Lung microvascular endothelial cell (primary cell): ENCODE measurements at regions not wholly inside any gene's neighbourhood (a gene's known extent, or its start where the extent isn't known, plus 50 kb on each side); places are given as distances from the start of the nearest gene placed in this dataset.
A peak's percentile ranks its signal among the peaks of the same experiment; 100 is the strongest.
"Not testable (repeated sequence)": the region's sequence is repeated elsewhere in the genome, so short reads cannot be mapped to it uniquely, and the experiment has no call there.

Source experiments
- DNase-seq, 2 donors: peaks; one replicate each; pipeline versions ENCODE4 v3.0.0 to v3.0.0-alpha.2; 2010; ENCODE audit warnings: low read depth in 2 of 2

DNA sequence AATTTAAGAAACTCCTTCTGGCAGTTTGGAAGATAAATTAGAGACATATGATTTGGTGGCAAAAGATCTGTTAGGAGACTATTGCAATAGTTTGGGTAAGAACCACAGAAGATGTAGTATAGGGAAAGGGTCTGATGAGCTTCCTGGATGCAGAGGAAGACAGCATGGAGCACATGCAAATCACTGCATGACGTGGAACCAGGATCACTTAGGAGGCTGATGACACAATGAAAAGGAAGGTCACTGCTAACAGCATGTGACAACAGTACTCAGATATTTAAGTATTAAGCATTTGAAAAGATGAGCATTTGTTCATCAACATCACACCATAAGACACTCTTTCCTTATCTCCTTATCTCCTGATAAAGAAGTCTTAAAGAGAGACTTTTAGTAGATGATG is 167.8 kb upstream of the LDB2 start:
- DNase-seq: no peak

DNA sequence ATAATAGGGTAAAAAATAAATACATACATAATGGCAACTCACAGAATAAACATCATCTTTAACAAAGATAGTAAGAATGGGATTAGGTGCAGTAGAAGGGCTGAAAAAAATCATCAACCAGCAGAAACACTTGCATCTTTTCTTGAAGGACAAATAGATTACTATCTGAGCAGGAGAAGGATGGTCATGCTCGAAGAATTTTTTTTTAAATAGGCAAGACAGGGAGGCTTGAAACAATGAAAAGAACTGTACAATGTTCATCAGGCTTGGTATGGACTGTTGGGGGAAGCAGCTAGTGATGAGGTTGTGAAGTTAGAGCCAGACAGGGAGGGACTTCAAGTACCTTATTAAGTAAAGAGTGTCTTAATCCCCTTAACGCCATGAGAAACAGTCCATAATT is 167.4 kb upstream of the LDB2 start:
- no peak for DNase-seq

DNA sequence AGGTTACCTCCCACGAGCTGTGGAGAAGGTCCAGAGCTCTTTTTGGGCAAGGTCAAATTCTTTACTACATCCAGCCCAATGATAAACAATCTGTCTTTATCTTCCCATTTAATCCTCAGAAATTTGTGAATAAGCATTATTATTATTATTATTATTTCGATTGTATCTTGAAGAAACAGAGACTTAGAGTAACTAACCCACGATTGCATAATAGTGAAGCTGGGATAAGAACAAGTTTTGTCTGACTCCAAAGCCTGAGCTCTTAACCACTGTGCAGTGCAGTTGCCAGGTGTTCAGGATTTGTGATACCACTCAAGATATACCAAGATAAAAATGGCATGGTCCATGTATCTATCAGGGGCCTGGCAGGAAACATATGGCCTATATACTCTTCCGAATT is 166.5 kb upstream of the LDB2 start:
- DNase-seq: no peak

DNA sequence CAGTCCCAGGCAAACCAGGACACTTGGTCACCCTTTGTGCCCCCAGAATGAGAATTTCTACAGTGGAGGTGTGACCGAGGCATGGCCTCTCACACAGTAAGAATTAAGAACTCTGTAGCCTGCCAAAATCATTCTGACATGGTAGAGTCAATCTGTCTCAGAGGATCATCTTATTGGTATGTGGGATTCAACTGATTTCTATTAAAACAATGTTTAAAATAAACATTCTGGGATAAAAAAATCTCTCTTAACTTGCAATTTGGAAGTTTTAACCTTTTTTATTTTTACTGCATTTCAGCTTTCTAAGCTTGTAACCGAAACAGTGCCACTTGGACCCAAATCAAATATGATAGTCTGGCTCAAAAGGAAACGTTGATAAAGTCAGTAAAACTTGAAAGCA is 165.4 kb upstream of the LDB2 start:
- DNase-seq: no peak

DNA sequence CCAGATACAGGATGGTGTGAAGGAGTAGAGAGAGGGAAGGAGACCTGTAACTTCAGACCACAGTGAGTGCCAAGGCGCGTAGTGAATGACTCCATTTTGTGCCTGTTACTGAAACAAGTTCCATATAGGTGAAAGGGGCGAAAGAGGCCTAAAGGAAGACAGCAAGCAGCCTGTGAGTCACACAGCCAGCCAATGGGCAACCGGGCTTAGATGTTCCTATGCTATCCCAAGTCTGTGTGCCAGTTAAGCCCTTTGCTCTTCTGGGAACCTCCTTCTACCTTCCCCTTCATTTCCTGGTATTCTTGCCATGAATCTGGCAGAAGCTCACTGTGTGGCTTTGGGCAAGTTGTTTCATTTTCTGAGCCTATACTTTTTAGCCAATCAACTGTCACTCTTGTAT is 161.8 kb upstream of the LDB2 start:
- no peak for DNase-seq

DNA sequence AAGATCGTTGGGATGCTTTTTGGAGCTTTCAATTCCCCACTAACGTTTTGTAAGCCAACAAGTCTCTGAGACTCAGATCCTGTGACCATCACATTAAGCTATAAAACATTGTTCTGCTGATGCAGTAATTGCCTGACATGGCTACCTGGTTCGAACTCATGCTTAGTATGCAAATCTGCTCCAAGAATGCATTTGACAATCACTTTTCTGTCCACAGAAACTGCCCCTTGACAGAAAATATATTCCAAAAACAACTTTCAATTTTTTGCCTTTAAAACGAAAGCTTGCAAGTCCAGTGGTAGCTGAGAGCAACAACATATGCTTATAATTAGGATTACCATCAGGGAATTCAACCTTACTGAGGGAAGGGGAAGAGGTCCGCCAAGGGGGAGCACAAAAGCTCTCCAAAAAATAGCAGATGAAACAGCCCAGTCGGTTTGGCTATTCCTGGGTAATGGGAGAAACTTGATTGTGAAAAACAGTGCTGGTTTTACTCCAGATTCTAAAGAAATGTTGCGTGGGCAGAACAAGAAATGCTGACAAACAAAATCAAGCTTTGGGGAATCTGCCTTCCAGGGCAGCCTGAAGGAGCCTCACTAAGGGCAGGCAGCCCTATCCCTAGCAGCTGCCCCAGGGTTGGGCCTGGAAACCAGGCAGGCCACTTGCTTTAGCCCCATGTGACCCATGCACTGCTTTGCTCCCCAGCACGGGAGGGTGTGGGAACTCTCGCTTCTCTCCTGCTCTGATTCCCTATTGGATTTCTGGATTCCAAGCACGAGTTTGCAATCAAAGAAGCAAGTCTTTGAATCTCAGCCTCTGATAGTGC is 160.7 kb upstream of the LDB2 start:
- DNase-seq: no peak

DNA sequence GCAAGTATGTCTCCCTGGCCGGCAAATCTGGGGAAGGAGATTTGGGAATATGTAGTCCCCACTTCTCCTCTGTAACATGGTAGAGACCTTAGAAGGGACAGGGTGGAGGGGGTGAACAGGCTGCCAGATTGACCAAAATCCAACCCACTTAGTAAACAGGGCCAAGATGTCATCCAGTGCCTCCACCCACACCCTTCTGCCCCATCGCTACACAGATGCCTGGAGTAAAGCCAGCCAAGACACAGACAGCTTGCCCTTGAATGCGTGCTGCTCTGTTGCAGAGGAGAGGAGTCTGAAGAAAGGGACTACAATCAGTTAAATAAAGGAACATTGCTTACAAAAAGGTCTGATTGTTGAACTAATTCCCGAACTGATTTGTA is 160.1 kb upstream of the LDB2 start:
- DNase-seq: no peak

DNA sequence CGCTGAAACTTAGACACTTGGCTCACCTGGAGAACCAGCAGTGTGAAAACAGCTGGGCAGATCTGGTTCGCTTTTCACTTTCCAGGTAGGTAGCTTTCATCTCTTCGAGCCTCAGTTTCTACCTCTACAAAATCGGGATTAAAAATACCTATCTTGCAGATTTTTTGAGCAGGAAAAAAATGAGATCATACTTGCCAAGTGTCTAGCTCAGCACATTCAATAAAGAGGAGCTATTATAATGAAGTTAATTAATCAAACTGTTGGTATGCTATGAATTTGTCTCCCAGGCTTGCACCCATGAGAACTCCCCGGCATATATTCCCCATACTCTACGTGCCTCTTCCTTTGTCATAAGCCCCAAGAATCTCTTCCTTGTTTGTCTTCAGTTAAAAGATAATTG is 158.6 kb upstream of the LDB2 start:
- DNase-seq: no peak

DNA sequence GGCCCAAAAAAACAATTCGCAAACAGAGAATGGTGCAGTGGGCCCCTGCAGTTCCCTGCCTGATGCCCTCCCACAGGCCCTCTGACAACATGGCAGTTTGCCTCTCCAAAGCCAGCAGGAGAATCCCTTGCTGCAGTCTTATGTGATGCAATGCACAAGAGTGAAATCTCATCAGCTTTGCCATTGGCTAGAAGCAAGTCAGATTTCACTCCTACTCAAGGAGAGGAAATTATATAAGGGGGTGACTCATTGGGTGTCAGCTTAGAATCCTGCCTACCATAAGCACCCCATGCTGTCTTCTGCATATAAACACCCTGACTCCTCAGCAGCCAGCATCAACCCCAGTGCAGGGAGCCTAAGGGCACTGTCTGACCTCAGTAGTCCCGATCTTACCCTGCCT is 157.3 kb upstream of the LDB2 start:
- peak in 1 of 2 donors; percentile 75 for DNase-seq

DNA sequence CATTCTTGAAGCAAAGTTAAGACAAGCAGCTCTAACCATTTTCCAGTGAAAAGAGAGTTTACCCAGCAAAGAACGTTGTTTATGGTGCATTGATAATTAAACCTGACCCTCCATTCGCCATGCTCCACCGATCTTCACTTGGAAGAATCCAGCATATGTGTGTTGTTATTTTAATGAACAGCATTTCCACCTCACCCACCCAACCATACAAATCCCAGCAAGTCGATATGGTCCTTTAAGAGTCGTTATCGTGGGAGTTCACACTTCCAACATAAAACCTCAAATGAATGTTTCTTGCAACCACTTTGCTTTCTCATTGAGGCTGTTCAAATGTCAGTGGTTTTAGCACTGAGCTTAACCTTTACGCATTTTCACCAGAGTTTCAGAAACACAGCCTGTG is 147.4 kb upstream of the LDB2 start:
- no peak for DNase-seq

DNA sequence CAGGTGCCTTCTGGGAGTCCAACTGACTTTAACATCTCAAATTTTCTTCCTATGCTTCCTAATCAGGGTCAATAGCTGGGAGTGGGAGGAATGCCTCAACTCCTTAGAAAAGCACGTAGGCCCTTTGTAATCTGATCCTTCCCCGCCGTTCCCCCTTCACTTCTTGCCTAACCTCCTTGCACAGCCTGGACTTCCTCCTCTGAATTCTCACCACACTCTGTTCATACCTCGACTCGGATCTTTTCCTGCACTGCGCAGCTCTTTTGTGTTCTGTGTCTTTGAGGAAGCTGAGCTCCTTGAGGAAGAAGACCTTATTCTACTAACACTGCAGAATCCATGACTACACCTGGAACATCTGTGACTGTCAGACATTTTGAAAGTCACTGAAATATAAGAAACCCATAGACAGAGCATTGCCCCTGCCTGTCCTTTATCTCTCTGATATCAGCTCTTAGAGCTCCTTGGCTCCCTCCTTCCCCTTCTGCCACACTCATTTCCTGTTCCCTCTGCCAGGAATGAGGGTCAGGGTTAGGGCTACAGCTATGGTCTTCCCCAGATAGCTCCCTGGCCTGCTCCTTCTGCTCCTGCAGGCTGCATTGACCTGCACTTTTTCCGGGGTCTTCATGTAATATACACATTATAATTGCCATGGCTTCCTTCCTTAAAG is 140.2 kb upstream of the LDB2 start:
- DNase-seq: peak in 1 of 2 donors; percentile 20

DNA sequence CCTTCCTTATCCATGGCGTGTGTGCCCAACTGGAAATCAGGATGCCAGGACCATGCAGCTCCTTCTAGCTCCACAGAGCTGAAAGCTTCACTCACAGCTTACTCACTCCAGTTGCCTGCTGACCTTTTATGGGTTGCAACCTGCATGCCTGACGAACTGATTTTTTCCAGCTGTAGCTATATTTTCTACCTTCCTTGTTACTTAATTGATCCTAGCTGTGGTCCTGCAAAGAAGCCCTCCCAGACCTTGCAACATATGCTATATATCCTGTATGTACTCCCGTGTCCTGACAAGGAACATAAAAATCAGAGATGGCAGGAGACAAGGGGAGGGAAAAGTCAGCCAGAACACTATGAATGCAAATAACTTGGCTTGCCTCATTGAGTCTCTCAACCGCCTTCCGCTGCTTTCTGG is 135.3 kb upstream of the LDB2 start:
- DNase-seq: no peak

DNA sequence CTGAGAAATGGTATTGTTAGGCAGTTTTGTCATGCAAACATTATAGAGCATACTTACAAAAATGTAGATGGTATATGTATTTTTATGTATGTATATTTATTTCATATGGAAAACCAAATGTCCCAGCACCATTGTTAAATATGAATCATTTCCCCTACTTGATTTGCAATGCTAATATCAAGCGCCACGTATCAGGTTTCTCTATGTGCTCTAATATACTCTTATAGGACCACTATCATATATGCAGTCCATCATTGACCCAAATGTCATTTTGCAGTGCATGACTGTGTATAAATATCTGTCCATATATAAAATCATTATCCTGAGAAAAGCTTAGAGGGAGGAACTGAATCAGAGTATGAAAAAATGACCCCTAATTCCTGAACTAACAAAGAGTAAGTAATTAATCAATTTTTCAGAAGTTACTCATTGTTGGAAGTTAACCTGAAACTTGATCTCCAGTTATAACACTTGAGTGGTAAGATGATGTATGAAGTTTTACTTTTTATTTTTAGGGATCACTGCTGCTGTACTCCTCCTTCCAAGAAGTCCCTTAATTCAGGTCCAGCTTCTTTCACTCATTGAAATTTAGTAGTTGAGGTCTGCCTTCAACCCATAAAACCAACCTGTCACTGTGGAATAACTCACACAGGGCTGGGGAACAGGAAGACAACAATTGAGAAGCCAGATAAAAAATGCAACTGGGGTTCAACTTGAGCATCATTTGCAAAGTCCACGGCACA is 134.8 kb upstream of the LDB2 start:
- peak in 1 of 2 donors; percentile 47 for DNase-seq

DNA sequence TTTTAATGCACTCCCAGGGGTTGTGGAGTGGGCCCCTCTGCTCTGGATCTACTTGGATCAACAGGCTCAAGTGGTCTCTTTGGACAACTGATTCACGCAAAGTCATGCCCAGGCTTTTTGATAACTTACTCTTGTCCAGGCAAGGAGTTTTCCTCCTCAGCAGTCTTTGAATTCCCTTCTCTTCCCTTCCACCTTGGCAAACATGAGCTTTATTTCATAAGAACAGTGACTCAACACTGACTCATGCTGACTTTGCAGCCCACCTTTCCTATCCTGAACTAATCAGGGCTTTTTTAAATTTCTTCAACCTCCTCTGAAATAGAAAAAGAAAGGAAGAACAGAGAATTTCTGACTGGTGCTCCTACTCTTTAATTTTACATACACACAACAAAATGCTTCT is 132.1 kb upstream of the LDB2 start:
- DNase-seq: peak in 1 of 2 donors; percentile 87

DNA sequence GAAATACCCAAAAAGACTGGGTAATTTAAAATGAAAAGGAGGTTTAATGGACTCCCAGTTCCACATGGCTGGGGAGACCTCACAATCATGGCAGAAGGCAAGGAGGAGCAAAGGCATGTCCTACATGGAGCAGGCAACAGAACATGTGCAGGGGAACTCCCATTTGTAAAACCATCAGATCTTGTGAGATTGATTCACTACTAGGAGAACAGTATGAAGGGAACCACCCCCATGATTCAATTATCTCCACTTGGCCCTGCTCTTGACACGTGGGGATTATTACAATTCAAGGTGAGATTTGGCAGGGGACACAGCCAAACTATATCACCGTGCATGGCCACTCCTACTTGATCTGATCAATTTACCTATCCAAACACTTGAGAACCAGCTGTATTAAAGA is 131.5 kb upstream of the LDB2 start:
- DNase-seq: peak in 1 of 2 donors; percentile 30

DNA sequence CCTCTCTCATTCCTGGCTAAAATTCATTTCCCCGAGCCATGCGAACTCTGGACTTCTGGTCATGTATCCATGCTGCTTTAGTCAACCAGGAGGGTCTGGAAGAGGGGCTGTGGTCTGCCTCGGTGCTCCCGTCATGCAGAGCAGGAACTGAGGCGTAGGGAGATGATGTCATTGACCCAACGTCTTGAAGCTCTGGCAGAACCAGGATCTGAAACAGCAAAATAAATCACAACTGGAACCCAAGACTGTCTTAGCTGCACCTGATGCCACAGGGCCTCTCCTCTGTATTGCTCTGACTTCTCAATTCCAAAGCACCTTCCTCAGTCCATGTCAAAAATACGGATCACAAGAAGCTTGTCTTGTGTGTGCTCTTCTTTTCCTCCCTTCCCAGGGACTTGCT is 131.0 kb upstream of the LDB2 start:
- DNase-seq: no peak

DNA sequence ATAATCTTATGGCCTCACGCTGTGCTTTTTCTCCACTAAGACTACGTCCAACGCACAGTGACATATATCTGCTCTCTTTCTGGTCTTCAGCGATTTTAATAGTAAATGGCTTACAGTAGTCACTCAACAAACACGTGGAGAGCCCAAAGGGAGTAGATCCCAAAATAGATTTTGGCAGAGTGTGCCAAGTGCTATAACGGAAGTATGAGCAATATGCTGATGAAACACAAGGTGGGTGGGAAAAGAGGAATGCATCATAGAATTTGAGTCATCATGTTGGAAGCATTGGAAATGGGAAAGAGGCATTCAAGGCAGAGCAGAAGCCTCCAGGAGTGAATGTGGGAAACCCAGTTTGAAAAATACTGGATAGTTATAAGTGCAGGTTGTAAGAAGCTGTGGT is 129.1 kb upstream of the LDB2 start:
- DNase-seq: peak; percentile 90 to 95

DNA sequence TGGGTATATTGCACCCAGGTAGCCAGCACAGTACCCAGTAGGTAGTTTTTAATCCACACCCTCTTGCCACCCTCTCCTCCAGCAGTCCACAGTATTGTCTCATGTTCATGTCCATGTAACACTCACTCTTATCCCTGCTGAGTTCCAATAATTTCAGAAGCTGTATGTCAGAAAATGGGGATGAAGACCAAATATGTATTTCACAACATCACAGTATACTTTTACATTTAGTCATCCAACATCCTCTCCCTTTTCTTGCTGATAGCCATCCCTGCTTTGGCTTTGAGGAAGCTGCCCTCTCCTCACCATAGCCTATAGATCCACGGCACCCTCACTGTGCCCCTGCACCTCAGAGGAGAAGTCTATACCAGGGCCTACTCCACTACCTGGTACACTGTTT is 126.0 kb upstream of the LDB2 start:
- DNase-seq: no peak

DNA sequence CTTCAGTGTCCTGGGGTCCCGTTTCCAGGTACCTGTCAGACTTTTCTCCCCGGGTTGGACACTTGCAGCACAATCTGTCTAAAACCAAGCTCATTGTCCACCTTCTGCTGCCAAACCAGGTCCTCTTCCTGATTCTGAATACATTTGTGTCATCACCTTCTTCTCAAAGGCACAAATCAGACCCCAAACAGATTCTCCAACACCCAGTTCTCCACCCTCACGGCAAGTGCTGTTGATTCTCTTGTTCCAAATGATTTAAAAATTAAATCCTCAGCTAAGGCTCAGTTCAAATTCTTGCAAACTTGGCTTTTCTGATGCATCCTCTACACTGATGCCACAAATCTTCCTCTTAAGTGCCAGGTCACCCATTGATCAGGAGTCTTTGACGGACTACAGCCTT is 122.5 kb upstream of the LDB2 start:
- no peak for DNase-seq

DNA sequence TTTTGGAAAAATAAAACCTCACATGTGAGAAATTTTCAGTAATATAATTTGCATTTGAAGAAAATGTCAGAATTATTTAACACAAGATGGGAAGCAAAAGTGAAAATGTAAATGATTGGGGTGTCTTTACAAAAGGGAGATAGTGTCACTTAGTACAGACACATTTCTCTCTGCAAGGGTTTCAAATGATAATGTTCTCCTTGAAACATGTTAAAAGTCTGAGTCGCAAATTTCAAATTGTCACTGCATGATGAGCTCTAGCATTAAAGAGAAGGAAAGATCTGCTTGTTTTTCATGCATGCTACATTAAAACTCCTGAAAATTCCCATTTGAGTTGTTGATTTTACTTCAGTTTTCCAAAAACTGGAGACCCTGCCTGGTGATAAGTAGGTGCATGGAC is 122.0 kb upstream of the LDB2 start:
- DNase-seq: no peak

DNA sequence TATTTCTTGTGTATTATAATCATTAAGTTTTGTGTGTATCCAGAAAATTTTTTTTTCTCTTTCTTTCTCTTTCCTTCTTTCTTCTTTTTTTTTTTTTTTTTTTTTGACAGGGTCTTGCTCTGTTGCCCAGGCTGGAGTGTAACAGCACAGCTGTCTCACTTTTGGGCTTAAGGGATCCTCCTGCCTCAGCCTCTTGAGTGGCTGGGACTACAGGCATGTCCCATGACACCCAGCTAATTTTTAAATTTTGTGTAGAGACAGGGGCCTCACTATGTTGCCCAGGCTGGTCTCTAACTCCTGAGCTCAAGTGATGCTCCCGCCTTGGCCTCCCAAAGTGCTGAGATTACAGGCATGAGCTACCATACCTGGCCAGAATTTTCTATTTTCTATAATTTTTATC is 120.2 kb upstream of the LDB2 start:
- DNase-seq: not testable (repeated sequence)

DNA sequence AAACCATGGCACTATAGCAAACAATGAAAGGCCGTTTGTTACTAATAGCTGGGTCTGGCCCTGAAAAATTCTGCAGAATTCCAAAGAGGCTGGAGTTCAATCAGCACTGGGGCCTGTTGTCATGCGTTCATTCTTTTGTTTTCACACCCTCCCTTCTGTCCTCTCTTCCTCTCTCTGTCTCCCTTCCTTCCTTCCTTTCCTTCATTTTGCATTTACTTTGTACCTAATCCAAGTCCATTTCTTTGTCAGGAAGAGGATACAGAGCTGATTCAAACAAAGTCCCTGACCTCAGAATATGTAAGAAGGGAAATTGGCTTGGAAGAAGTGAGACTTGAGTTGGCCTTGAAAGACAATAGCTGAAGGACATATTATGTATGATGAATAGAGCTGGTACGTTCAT is 119.6 kb upstream of the LDB2 start:
- peak; percentile 80 to 92 for DNase-seq
